GM21390 (cell line): ENCODE measurements at regions not wholly inside any gene's neighbourhood (a gene's known extent, or its start where the extent isn't known, plus 50 kb on each side); places are given as distances from the start of the nearest gene placed in this dataset.
"Not testable (repeated sequence)": the region's sequence is repeated elsewhere in the genome, so short reads cannot be mapped to it uniquely, and the experiment has no call there.

Experiments used
- ATAC-seq: cut with Tn5 transposase; IDR thresholded peaks from one replicate; pipeline ENCODE4 v1.9.1; 2021; ENCODE audit not compliant: unreplicated experiment

- ATAC-seq = not testable (repeated sequence)
These were observed 83.6 kb upstream of the CALCR start for GRCh38 chr7:93658163-93658562.

DNA sequence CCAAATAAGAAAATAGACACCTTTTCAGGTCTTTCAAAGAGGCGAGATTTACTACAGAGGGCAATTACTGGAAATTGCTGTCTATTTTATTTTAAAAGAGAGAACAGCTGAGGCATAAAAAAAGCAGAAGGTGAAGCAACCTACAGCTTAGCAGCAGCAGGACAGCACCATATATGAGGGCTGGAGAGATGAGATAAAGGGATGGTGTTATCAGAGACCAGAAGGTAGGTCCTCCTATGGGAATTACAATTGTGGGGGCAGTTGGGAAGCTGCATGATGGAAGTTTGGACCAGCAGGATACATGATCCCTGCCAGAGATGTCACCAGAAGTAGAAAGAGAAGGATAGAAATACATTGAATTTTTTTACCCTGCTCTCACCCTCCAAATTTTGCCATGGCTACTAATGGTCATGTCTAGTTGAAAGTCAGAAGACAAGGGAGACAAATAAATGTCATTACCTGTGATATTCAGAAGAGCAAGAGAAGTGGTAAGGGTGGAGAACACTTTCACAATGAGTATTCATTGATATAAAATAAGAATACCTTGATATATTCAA is 77.2 kb upstream of the CALCR start:
- ATAC-seq = no peak

- ATAC-seq = no peak
These were observed 72.0 kb upstream of the CALCR start for GRCh38 chr7:93646538-93646937.

DNA sequence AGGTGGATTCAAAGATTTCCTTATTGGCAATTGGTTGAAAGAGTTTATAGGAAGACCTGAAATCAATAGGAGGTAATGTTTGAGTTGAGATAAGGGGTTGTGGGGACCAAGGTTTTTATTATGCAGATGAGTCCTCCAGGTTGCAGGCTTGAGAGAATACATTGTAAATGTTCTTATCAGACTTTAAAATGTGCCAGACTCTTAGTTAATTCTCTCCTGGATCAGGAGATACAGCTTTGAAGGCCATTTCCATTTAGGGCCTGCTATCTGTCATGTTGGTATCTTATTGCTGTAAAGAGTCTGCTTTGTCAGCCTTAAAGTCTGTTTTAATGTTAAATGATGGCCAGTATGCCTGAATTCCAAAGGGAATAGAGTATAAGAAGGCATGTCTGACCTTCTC is 61.8 kb upstream of the CALCR start:
- no peak for ATAC-seq

DNA sequence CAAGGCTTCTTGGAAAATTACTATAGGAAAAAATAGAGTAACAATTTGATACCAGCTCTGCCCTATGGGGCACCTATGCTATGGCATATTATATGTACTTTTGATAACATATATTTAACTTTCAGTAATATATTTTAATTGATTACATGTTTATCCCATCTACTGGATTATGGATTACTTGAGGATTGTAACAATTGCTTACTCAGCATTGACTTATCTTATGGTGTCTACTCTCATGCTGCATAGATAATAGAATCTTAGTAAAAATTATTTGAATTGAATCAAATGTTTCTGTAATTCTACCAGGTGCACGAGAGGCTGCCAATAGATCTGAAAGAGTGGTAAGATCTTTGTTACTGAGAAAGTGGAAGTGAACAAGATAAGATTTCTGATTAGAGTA is 57.8 kb upstream of the CALCR start:
- no peak for ATAC-seq

DNA sequence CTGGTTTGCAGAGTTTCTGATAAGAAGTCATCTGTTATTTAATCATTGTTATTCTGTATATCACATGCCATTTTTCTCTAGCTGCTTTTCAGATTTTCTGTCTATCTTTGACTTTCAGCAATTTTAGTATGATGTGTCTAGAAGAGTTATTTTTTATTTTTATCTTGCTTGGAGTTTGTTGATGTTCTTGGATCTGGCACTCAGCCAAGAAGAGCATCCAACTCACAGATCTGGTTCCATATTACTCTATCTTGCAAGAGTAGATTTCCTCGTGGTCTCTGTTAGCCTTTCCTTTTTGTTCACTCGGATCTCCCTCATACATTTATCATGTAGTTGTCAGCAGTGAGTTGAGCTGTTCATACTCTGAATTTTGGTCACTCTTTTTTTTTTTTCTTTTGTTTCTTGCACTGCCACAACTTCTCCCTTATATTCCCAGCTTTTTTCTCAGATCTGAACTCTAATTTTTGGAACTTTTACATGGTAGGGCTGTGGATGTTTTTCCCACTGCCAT is 54.8 kb upstream of the CALCR start:
- ATAC-seq = no peak

DNA sequence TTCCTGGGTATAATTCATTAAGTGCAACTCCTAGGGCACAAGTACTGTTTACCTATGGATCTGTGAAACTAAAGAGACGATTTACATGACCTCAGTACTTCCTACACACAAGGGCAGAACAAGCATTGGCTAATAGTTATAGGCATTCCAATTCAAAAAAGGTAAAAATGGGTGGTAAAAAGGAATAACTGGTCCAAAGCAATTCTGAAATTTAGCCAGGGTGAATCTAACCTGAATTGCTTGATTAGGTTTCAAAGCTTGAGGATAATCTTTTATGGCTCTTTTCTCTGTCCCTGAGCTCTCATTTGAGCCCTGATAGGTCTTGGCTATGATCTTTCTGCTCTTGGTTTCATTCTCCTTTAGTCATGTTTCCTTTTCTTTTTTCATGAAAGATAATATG is 52.3 kb upstream of the CALCR start:
- ATAC-seq = no peak
